IMR-90 (cell line): ENCODE measurements at regions not wholly inside any gene's neighbourhood (a gene's known extent, or its start where the extent isn't known, plus 50 kb on each side); places are given as distances from the start of the nearest gene placed in this dataset.

Experiments
- ATAC-seq: fragments of 200-7000 bp; cut with Tn5 transposase; 2 replicates; pipeline ENCODE4 v1.9.1; 2020; ENCODE audit warnings: low read depth, mild to moderate bottlenecking, moderate library complexity
- BruUV-seq: library from RNA; stranded (reverse); fragments of 400-500 nt; replicated peaks from 2 replicates; lab custom pipeline; 2021; lab: Mats Ljungman, UMichigan
- CTCF ChIA-PET: fragments of 300-600 bp; formaldehyde crosslinking; extraction: SDS; loops from one replicate; lab custom pipeline; 2021; ENCODE audit warnings: antibody characterized with exemption; lab: Yijun Ruan, JAX
- POLR2A ChIA-PET: fragments of 300-600 bp; sonication (Branson Sonifier 250); formaldehyde crosslinking; loops from one replicate; lab custom pipeline; 2022; ENCODE audit warnings: antibody characterized with exemption; ENCODE audit not compliant: unreplicated experiment; lab: Charles Lee
- DNase-seq: peaks from one replicate; pipeline ENCODE4 v3.0.0; 2013
- H2AFZ ChIP-seq: replicated peaks from 2 replicates; pipeline ENCODE3; 2013; ENCODE audit warnings: low read length, mild to moderate bottlenecking; ENCODE audit not compliant: poor library complexity
- H2AK5ac ChIP-seq: 2 replicates; pipeline ENCODE4 v1.6.1; 2013; ENCODE audit warnings: low read depth, low read length, inconsistent platforms
- H2AK9ac ChIP-seq: replicated peaks from 2 replicates; pipeline ENCODE3; 2013; ENCODE audit warnings: mild to moderate bottlenecking, low read depth, low read length, moderate library complexity; ENCODE audit not compliant: poor library complexity
- H2BK120ac ChIP-seq: 2 replicates; pipeline ENCODE4 v1.6.1; 2013; ENCODE audit warnings: low read depth, low read length, inconsistent platforms
- H2BK15ac ChIP-seq: 3 replicates; pipeline ENCODE4 v1.6.1; 2013; ENCODE audit warnings: low read depth, low read length, inconsistent platforms
- H2BK20ac ChIP-seq: 2 replicates; pipeline ENCODE4 v1.6.1; 2013; ENCODE audit warnings: low read depth, mild to moderate bottlenecking, inconsistent platforms, low read length, moderate library complexity
- H2BK5ac ChIP-seq: 2 replicates; pipeline ENCODE4 v1.6.1; 2013; ENCODE audit warnings: mild to moderate bottlenecking, low read depth, low read length, inconsistent platforms; ENCODE audit not compliant: poor library complexity, severe bottlenecking
- H3K14ac ChIP-seq: replicated peaks from 2 replicates; pipeline ENCODE4 v1.6.1; 2013; ENCODE audit warnings: low read depth, low read length, inconsistent platforms
- H3K18ac ChIP-seq: 2 replicates; pipeline ENCODE4 v1.6.1; 2013; ENCODE audit warnings: low read depth, low read length, control low read depth
- H3K23ac ChIP-seq: 2 replicates; pipeline ENCODE4 v1.6.1; 2013; ENCODE audit warnings: low read depth, low read length, inconsistent platforms
- H3K27ac ChIP-seq: 2 replicates; pipeline ENCODE4 v1.5.1; 2013; ENCODE audit warnings: mild to moderate bottlenecking, control low read depth, low read length; ENCODE audit not compliant: insufficient read depth
- H3K27me3 ChIP-seq: 2 replicates; pipeline ENCODE4 v1.6.1; 2013; ENCODE audit warnings: low read length; ENCODE audit not compliant: control insufficient read depth, insufficient read depth
- H3K36me3 ChIP-seq: 2 replicates; pipeline ENCODE4 v1.6.1; 2013; ENCODE audit warnings: low read length, mixed read lengths; ENCODE audit not compliant: control insufficient read depth, insufficient read depth
- H3K4ac ChIP-seq: 2 replicates; pipeline ENCODE4 v1.6.1; 2013; ENCODE audit warnings: low read depth, low read length, inconsistent platforms
- H3K4me1 ChIP-seq: 2 replicates; pipeline ENCODE4 v1.6.1; 2013; ENCODE audit warnings: low read length, mixed read lengths; ENCODE audit not compliant: control insufficient read depth, insufficient read depth
- H3K4me2 ChIP-seq: 2 replicates; pipeline ENCODE4 v1.6.1; 2013; ENCODE audit warnings: low read depth, mild to moderate bottlenecking, control low read depth, low read length, moderate library complexity
- H3K4me3 ChIP-seq: 2 replicates; pipeline ENCODE4 v1.5.1; 2013; ENCODE audit warnings: low read depth, mild to moderate bottlenecking, control low read depth, low read length, moderate library complexity; ENCODE audit not compliant: insufficient read depth
- H3K56ac ChIP-seq: 2 replicates; pipeline ENCODE4 v1.6.1; 2013; ENCODE audit warnings: low read length, inconsistent platforms; ENCODE audit not compliant: insufficient read depth; ENCODE audit errors: extremely low read depth
- H3K79me1 ChIP-seq, 2 experiments: 2 replicates each; pipeline ENCODE4 v1.6.1; 2013; ENCODE audit warnings: low read length in 2 of 2, inconsistent platforms in 1 of 2, low read depth in 1 of 2
- H3K9ac ChIP-seq: 2 replicates; pipeline ENCODE4 v1.6.1; 2013; ENCODE audit warnings: low read depth, low read length, control low read depth
- H3K9me1 ChIP-seq: 2 replicates; pipeline ENCODE4 v1.6.1; 2013; ENCODE audit warnings: low read length, inconsistent platforms; ENCODE audit not compliant: insufficient read depth
- H3K9me3 ChIP-seq: 2 replicates; pipeline ENCODE4 v1.6.1; 2013; ENCODE audit warnings: low read length; ENCODE audit not compliant: control insufficient read depth, insufficient read depth
- H4K20me1 ChIP-seq: 2 replicates; pipeline ENCODE4 v1.6.1; 2013; ENCODE audit warnings: low read length, inconsistent platforms; ENCODE audit not compliant: insufficient read depth
- H4K5ac ChIP-seq: 2 replicates; pipeline ENCODE4 v1.6.1; 2013; ENCODE audit warnings: mild to moderate bottlenecking, low read depth, low read length, control low read depth
- H4K8ac ChIP-seq, 2 experiments: 2 replicates each; pipeline ENCODE4 v1.6.1; 2013; ENCODE audit warnings: low read depth in 2 of 2, low read length in 2 of 2, control low read depth in 1 of 2, inconsistent platforms in 1 of 2
- H4K91ac ChIP-seq: 2 replicates; pipeline ENCODE4 v1.6.1; 2013; ENCODE audit warnings: low read depth, low read length, inconsistent platforms; ENCODE audit not compliant: insufficient read depth
- BHLHE40 ChIP-seq: fragments of 150-350 bp; IDR thresholded peaks from 2 replicates; pipeline ENCODE4 v1.6.1; 2016; ENCODE audit warnings: mild to moderate bottlenecking, low read depth, low read length
- CEBPB ChIP-seq: IDR thresholded peaks from 2 replicates; pipeline ENCODE4 v1.6.1; 2012; ENCODE audit warnings: low read depth, low read length, improper control_type of control experiment
- CHD1 ChIP-seq: IDR thresholded peaks from 2 replicates; pipeline ENCODE4 v1.6.1; 2012; ENCODE audit warnings: low read depth, low read length, improper control_type of control experiment
- CTCF ChIP-seq: conservative IDR thresholded peaks from 2 replicates; pipeline ENCODE4 v1.5.1; 2012; ENCODE audit warnings: mild to moderate bottlenecking, low read depth, low read length, improper control_type of control experiment
- FOS ChIP-seq: fragments of 150-350 bp; IDR thresholded peaks from 2 replicates; pipeline ENCODE4 v1.6.1; 2016; ENCODE audit warnings: low read depth, low read length
- MAFK ChIP-seq: IDR thresholded peaks from 2 replicates; pipeline ENCODE4 v1.6.1; 2012; ENCODE audit warnings: low read depth, low read length, improper control_type of control experiment
- MAZ ChIP-seq: IDR thresholded peaks from 2 replicates; pipeline ENCODE4 v1.6.1; 2012; ENCODE audit warnings: low read depth, mild to moderate bottlenecking, low read length, improper control_type of control experiment, moderate library complexity, borderline replicate concordance
- MXI1 ChIP-seq: IDR thresholded peaks from 2 replicates; pipeline ENCODE4 v1.6.1; 2012; ENCODE audit warnings: low read depth, mild to moderate bottlenecking, low read length, moderate library complexity, borderline replicate concordance
- NFE2L2 ChIP-seq: fragments of 150-350 bp; IDR thresholded peaks from 2 replicates; pipeline ENCODE4 v1.6.1; 2016; ENCODE audit warnings: low read depth, mild to moderate bottlenecking, low read length
- POLR2A ChIP-seq: IDR thresholded peaks from 2 replicates; pipeline ENCODE4 v1.6.1; 2012; ENCODE audit warnings: mild to moderate bottlenecking, low read depth, low read length
- RAD21 ChIP-seq: IDR thresholded peaks from 2 replicates; pipeline ENCODE4 v1.6.1; 2012; ENCODE audit warnings: low read length, improper control_type of control experiment
- RCOR1 ChIP-seq: IDR thresholded peaks from 2 replicates; pipeline ENCODE4 v1.6.1; 2012; ENCODE audit warnings: mild to moderate bottlenecking, low read length, improper control_type of control experiment; ENCODE audit not compliant: insufficient replicate concordance
- RFX5 ChIP-seq: IDR thresholded peaks from 2 replicates; pipeline ENCODE4 v1.8.0; 2012; ENCODE audit warnings: low read depth, mild to moderate bottlenecking, low read length, moderate library complexity
- SMC3 ChIP-seq: fragments of 150-350 bp; IDR thresholded peaks from 2 replicates; pipeline ENCODE4 v1.6.1; 2016; ENCODE audit warnings: low read depth, mild to moderate bottlenecking, antibody characterized with exemption, low read length, moderate library complexity
- USF2 ChIP-seq: fragments of 150-350 bp; IDR thresholded peaks from 2 replicates; pipeline ENCODE4 v1.6.1; 2017; ENCODE audit warnings: mild to moderate bottlenecking, antibody characterized with exemption, low read length, low read depth
- WGBS, 2 experiments: methylation state at CpG; one replicate each; pipeline versions ENCODE4 v1.1.5 to v1.1.7; 2013; ENCODE audit warnings: missing lambda C conversion rate in 2 of 2; ENCODE audit not compliant: insufficient read length in 1 of 2; ENCODE audit errors: extremely low coverage in 2 of 2; 5-methylcytosine and 5-hydroxymethylcytosine counted together
- dilution Hi-C: fragments of 300-500 bp; cut with HindIII; formaldehyde crosslinking; loops from one replicate; pipeline ENCODE4 v1.14.3; 2018; ENCODE audit warnings: low sequenced_read_pairs; ENCODE audit not compliant: unreplicated experiment
- in situ Hi-C: fragments of 300-500 bp; cut with MboI; formaldehyde crosslinking; loops from 3 replicates; pipeline ENCODE4 v1.14.3; 2019; ENCODE audit warnings: low sequenced_read_pairs, inconsistent platforms, mixed read lengths
- intact Hi-C: fragments of 100-400 bp; cut with micrococcal nuclease; formaldehyde crosslinking; loops from 2 replicates; pipeline ENCODE4 v1.10.0; 2022
- TF ChIP-seq, protein P1 (sequence below): fragments of 150-350 bp; IDR thresholded peaks from 2 replicates; pipeline ENCODE4 v1.6.1; 2016; ENCODE audit warnings: low read depth, mild to moderate bottlenecking, low read length, moderate library complexity, borderline replicate concordance

GRCh38 chr3:17910922-17911321 lies 168.5 kb upstream of the TBC1D5 start:
- H3K18ac ChIP-seq, result no peak overlapping the region
- ChIA-PET POLR2A (no interaction called here), CTCF (no interaction called here)
- no peak overlapping the region for H2BK20ac ChIP-seq
- H4K91ac ChIP-seq, result no peak overlapping the region
- H3K9ac ChIP-seq, result no peak overlapping the region
- H3K27ac ChIP-seq, result no peak overlapping the region
- no peak overlapping the region for H2AFZ ChIP-seq
- H2BK5ac ChIP-seq, result no peak overlapping the region
- H2AK9ac ChIP-seq, result no peak overlapping the region
- H3K23ac ChIP-seq, result no peak overlapping the region
- dilution Hi-C loops, result no loop called here
- no peaks in the 10 kb centered on the region for H3K9me3 ChIP-seq
- H4K20me1 ChIP-seq, result no peaks in the 10 kb centered on the region
- no peaks in the 10 kb centered on the region for H3K9me1 ChIP-seq
- H3K79me1 ChIP-seq, result no peaks in the 10 kb centered on the region
- no peak overlapping the region for H3K56ac ChIP-seq
- no peak overlapping the region for H2BK15ac ChIP-seq
- no peak overlapping the region for H3K4ac ChIP-seq
- in situ Hi-C loops, result no loop called here
- H3K14ac ChIP-seq, result no peak overlapping the region
- no peak overlapping the region for H3K4me3 ChIP-seq
- no peak overlapping the region for H4K5ac ChIP-seq
- H3K4me1 ChIP-seq, result no peaks in the 10 kb centered on the region
- H2BK120ac ChIP-seq, result no peak overlapping the region
- H4K8ac ChIP-seq, result no peak overlapping the region
- TF ChIP-seq MAZ, result no peak
- TF ChIP-seq CTCF, result no peak
- TF ChIP-seq MXI1, result no peak
- no peak for TF ChIP-seq RCOR1
- TF ChIP-seq CHD1, result no peak
- no peak for TF ChIP-seq FOS
- TF ChIP-seq POLR2A, result no peak
- no peak for TF ChIP-seq RFX5
- TF ChIP-seq, protein P1, sequence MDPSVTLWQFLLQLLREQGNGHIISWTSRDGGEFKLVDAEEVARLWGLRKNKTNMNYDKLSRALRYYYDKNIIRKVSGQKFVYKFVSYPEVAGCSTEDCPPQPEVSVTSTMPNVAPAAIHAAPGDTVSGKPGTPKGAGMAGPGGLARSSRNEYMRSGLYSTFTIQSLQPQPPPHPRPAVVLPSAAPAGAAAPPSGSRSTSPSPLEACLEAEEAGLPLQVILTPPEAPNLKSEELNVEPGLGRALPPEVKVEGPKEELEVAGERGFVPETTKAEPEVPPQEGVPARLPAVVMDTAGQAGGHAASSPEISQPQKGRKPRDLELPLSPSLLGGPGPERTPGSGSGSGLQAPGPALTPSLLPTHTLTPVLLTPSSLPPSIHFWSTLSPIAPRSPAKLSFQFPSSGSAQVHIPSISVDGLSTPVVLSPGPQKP, result no peak
- TF ChIP-seq RAD21, result no peak
- no peak for TF ChIP-seq MAFK
- TF ChIP-seq NFE2L2, result no peak
- no peak for TF ChIP-seq BHLHE40
- TF ChIP-seq SMC3, result no peak
- no peak for TF ChIP-seq USF2
- no peak for TF ChIP-seq CEBPB
- no peak overlapping the region for H2AK5ac ChIP-seq
- no TSS peak for BruUV-seq
- no peaks in the 10 kb centered on the region for H3K36me3 ChIP-seq
- no peaks in the 10 kb centered on the region for H3K27me3 ChIP-seq
- DNase-seq, result no peak
- no CpG with 5 or more reads among the region's 1 CpG for WGBS, 2 experiments
- intact Hi-C loops, result no loop called here
- no peak for ATAC-seq
- H3K4me2 ChIP-seq, result no peak overlapping the region
